ENCODE measurements at regions not wholly inside any gene's neighbourhood (a gene's known extent, or its start where the extent isn't known, plus 50 kb on each side); places are given as distances from the start of the nearest gene placed in this dataset.

GRCh38 chr5:167905919-167906853 is 385.3 kb upstream of the WWC1 start:
- no peak for TF ChIP-seq CTCF (IDR thresholded peaks at IDR 0.05; ENCODE audit: control insufficient read depth, extremely low read depth, insufficient read depth)
- H3K4me3 ChIP-seq (ENCODE audit: low read depth, low read length): no peak overlapping the region
- no peak for DNase-seq (ENCODE audit: low read depth)

GRCh38 chr5:167908606-167909005 is 382.8 kb upstream of the WWC1 start:
- no peak for DNase-seq (ENCODE audit: low read depth)
- no peak for TF ChIP-seq CTCF (IDR thresholded peaks at IDR 0.05; ENCODE audit: control insufficient read depth, extremely low read depth, insufficient read depth)
- no peak overlapping the region for H3K4me3 ChIP-seq (ENCODE audit: low read depth, low read length)

GRCh38 chr5:167912941-167913665 is 378.3 kb upstream of the WWC1 start:
- no peak for DNase-seq (ENCODE audit: low read depth)
- no peak overlapping the region for H3K4me3 ChIP-seq (ENCODE audit: low read depth, low read length)
- TF ChIP-seq CTCF (IDR thresholded peaks at IDR 0.05; ENCODE audit: control insufficient read depth, extremely low read depth, insufficient read depth): no peak

- no peak for TF ChIP-seq CTCF (IDR thresholded peaks at IDR 0.05; ENCODE audit: control insufficient read depth, extremely low read depth, insufficient read depth)
- DNase-seq (ENCODE audit: low read depth): no peak
- H3K4me3 ChIP-seq (ENCODE audit: low read depth, low read length): no peak overlapping the region
Observed at GRCh38 chr5:167915237-167915636, 376.2 kb upstream of the WWC1 start.

- DNase-seq (ENCODE audit: low read depth): no peak
- H3K4me3 ChIP-seq (ENCODE audit: low read depth, low read length): no peak overlapping the region
- TF ChIP-seq CTCF (IDR thresholded peaks at IDR 0.05; ENCODE audit: control insufficient read depth, extremely low read depth, insufficient read depth): no peak
Observed at GRCh38 chr5:167916261-167916691, 375.2 kb upstream of the WWC1 start.

GRCh38 chr5:167916706-167917105 is 374.7 kb upstream of the WWC1 start:
- DNase-seq (ENCODE audit: low read depth): no peak
- no peak for TF ChIP-seq CTCF (IDR thresholded peaks at IDR 0.05; ENCODE audit: control insufficient read depth, extremely low read depth, insufficient read depth)

More at GRCh38 chr5:167916706-167917105, 374.7 kb upstream of the WWC1 start:
- no peak overlapping the region for H3K4me3 ChIP-seq (ENCODE audit: low read depth, low read length)

Data from LNCaP clone FGC (cell line).